Keratinocyte (primary cell): ENCODE measurements at regions not wholly inside any gene's neighbourhood (a gene's known extent, or its start where the extent isn't known, plus 50 kb on each side); places are given as distances from the start of the nearest gene placed in this dataset.

Experiments
- DNase-seq: peaks from one replicate; pipeline ENCODE4 v3.0.0-alpha.2; 2011; ENCODE audit warnings: low read depth, missing footprints, low spot score
- FAIRE-seq: peaks from 2 replicates; lab custom pipeline; 2011; peaks lifted over from hg19 to GRCh38; lab: Jason Lieb, UNC
- H2AFZ ChIP-seq: 2 replicates; pipeline ENCODE4 v1.6.0; 2012; ENCODE audit warnings: low read length, control low read depth, inconsistent platforms; ENCODE audit not compliant: control insufficient read depth
- H3K27ac ChIP-seq: 2 replicates; pipeline ENCODE4 v1.5.1; 2011; ENCODE audit warnings: low read length; ENCODE audit not compliant: control insufficient read depth, insufficient read depth
- H3K27me3 ChIP-seq: 3 replicates; pipeline ENCODE4 v1.6.0; 2011; ENCODE audit warnings: low read length; ENCODE audit not compliant: control insufficient read depth, insufficient read depth; ENCODE audit errors: extremely low read depth
- H3K36me3 ChIP-seq, 2 experiments: 2 replicates in 1 of 2; 3 replicates in 1 of 2; pipeline ENCODE4 v1.5.1; 2011; ENCODE audit warnings: low read length in 2 of 2, mild to moderate bottlenecking in 1 of 2; ENCODE audit not compliant: control insufficient read depth in 2 of 2, insufficient read depth in 2 of 2; ENCODE audit errors: extremely low read depth in 1 of 2
- H3K4me1 ChIP-seq: 3 replicates; pipeline ENCODE4 v1.5.1; 2011; ENCODE audit warnings: low read length; ENCODE audit not compliant: control insufficient read depth, insufficient read depth; ENCODE audit errors: extremely low read depth
- H3K4me2 ChIP-seq: 3 replicates; pipeline ENCODE4 v1.6.0; 2011; ENCODE audit warnings: low read depth, low read length; ENCODE audit not compliant: control insufficient read depth, insufficient read depth; ENCODE audit errors: extremely low read depth
- H3K4me3 ChIP-seq, 3 experiments: fragments of 200-600 bp in 1 of 3; sonication (generic) in 1 of 3; 2 replicates in 2 of 3; 3 replicates in 1 of 3; pipeline ENCODE4 v1.5.1; 2011 to 2016; ENCODE audit warnings: low read length in 3 of 3, mild to moderate bottlenecking in 3 of 3, control low read depth in 2 of 3, inconsistent platforms in 1 of 3, low read depth in 1 of 3, mixed read lengths in 1 of 3, mixed run types in 1 of 3, moderate library complexity in 1 of 3; ENCODE audit not compliant: control insufficient read depth in 2 of 3, insufficient read depth in 2 of 3; ENCODE audit errors: extremely low read depth in 1 of 3
- H3K79me2 ChIP-seq: 2 replicates; pipeline ENCODE4 v1.6.0; 2012; ENCODE audit warnings: low read length; ENCODE audit not compliant: control insufficient read depth, insufficient read depth
- H3K9ac ChIP-seq: 3 replicates; pipeline ENCODE4 v1.6.0; 2011; ENCODE audit warnings: low read length; ENCODE audit not compliant: control insufficient read depth, insufficient read depth; ENCODE audit errors: extremely low read depth
- H3K9me1 ChIP-seq: 3 replicates; pipeline ENCODE4 v1.6.0; 2011; ENCODE audit warnings: low read length; ENCODE audit not compliant: control insufficient read depth, insufficient read depth; ENCODE audit errors: extremely low read depth
- H3K9me3 ChIP-seq: 2 replicates; pipeline ENCODE4 v1.5.1; 2012; ENCODE audit warnings: low read depth, low read length; ENCODE audit not compliant: control insufficient read depth
- H4K20me1 ChIP-seq: 3 replicates; pipeline ENCODE4 v1.6.0; 2011; ENCODE audit warnings: low read length; ENCODE audit not compliant: control insufficient read depth, insufficient read depth; ENCODE audit errors: extremely low read depth
- CTCF ChIP-seq, 3 experiments: IDR thresholded peaks in 1 of 3; conservative IDR thresholded peaks in 1 of 3; optimal IDR thresholded peaks in 1 of 3; 2 replicates in 2 of 3; 3 replicates in 1 of 3; pipeline versions ENCODE3 to v1.5.1; 2011; ENCODE audit warnings: low read length in 3 of 3, mild to moderate bottlenecking in 3 of 3, moderate library complexity in 2 of 3, control low read depth in 1 of 3, inconsistent platforms in 1 of 3; ENCODE audit not compliant: insufficient read depth in 2 of 3; ENCODE audit errors: extremely low read depth in 1 of 3
- EZH2 ChIP-seq: IDR thresholded peaks from one replicate; pipeline ENCODE4 v1.6.1; 2012; ENCODE audit warnings: inconsistent platforms, mild to moderate bottlenecking, low read length, moderate library complexity
- dilution Hi-C: fragments of 300-500 bp; cut with MboI; formaldehyde crosslinking; loops from one replicate; pipeline ENCODE4 v1.7.0; 2020; ENCODE audit warnings: low sequenced_read_pairs; ENCODE audit not compliant: extremely low pct_ligation_motif_present

GRCh38 chr10:78846760-78847159 lies 222.0 kb upstream of the ZMIZ1 start:
- TF ChIP-seq CTCF (optimal IDR thresholded peaks at IDR 0.05 in 1 of 3, IDR thresholded peaks at IDR 0.05 in 1 of 3, conservative IDR thresholded peaks at IDR 0.05 in 1 of 3; ENCODE audit: extremely low read depth in 1 of 3, insufficient read depth in 2 of 3, low read length in 3 of 3) = no peak
- no peak for TF ChIP-seq EZH2
- no peaks in the 10 kb centered on the region for H4K20me1 ChIP-seq
- H2AFZ ChIP-seq = no peak overlapping the region
- DNase-seq (no peak), FAIRE-seq (no peak)
- no peaks in the 10 kb centered on the region for H3K4me1 ChIP-seq
- dilution Hi-C loops = no loop called here
- no peaks in the 10 kb centered on the region for H3K36me3 ChIP-seq
- no peak overlapping the region for H3K27ac ChIP-seq
- H3K9me1 ChIP-seq = no peaks in the 10 kb centered on the region
- H3K27me3 ChIP-seq = peaks cover 9% of the 10 kb centered on the region
- H3K9me3 ChIP-seq = no peaks in the 10 kb centered on the region
- H3K9ac ChIP-seq = no peak overlapping the region
- H3K4me3 ChIP-seq = no peak overlapping the region
- H3K79me2 ChIP-seq = no peaks in the 10 kb centered on the region
- H3K4me2 ChIP-seq = no peak overlapping the region

- Histone ChIP-seq H3K27me3 (peaks cover 9% of the 10 kb centered on the region), H3K36me3 (no peaks in the 10 kb centered on the region), H3K79me2 (no peaks in the 10 kb centered on the region), H4K20me1 (no peaks in the 10 kb centered on the region), H3K27ac (no peak overlapping the region), H3K4me1 (no peaks in the 10 kb centered on the region), H3K4me3 (no peak overlapping the region), H3K9me1 (no peaks in the 10 kb centered on the region), H3K9me3 (no peaks in the 10 kb centered on the region), H2AFZ (no peak overlapping the region), H3K4me2 (no peak overlapping the region), H3K9ac (no peak overlapping the region)
- FAIRE-seq (no peak), DNase-seq (no peak)
- TF ChIP-seq CTCF (optimal IDR thresholded peaks at IDR 0.05 in 1 of 3, IDR thresholded peaks at IDR 0.05 in 1 of 3, conservative IDR thresholded peaks at IDR 0.05 in 1 of 3; ENCODE audit: extremely low read depth in 1 of 3, insufficient read depth in 2 of 3, low read length in 3 of 3) (no peak), EZH2 (no peak)
- dilution Hi-C loops = no loop called here
These were observed 221.3 kb upstream of the ZMIZ1 start for GRCh38 chr10:78847485-78847884.
